GM10266 (cell line): ENCODE measurements at regions not wholly inside any gene's neighbourhood (a gene's known extent, or its start where the extent isn't known, plus 50 kb on each side); places are given as distances from the start of the nearest gene placed in this dataset.

ENCODE experiments used
- DNase-seq: peaks from one replicate; pipeline ENCODE4 v3.0.0; 2012; ENCODE audit errors: extremely low spot score
- TF ChIP-seq, protein P1 (sequence below): IDR thresholded peaks from 2 replicates; pipeline ENCODE4 v1.5.1; 2012; ENCODE audit warnings: mild to moderate bottlenecking, low read depth; ENCODE audit not compliant: control insufficient read depth, insufficient read depth; ENCODE audit errors: missing control alignments

DNA sequence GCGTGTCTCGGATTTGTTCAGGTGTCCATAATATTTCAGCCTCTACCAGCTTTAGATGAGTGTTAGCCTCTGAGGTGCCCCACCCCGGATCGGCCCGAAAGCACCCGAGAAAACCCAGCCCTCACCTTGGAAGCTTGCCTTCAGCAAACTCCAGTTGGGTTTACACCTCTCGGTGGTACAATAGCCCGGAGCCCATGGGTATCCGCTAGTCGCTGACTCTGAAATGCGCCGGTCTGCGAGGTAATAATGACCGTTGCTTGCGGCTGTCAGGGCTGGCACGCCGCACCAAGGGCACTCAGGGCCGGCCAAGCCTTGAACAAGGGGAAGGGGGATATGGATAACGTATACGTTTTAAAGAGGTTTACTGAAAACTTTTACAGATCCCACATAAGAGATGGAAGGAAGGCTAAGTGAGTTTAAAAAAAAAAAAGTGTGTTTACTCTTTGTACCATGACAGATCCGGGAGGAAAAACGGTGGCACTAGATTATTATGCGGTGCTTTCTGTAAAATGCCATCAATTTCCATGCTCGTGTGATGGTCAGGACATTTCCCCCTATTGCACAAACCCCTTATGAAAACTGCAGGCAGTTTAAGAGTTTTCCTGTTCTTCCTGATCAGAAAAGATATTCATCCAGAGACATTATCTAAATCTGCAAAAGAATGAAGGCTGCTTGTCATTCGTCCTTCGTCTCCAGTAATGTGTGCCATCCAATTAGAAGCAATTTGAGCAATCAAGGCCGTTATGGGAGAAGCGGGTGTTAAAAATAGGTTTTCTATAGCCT, 124.2 kb downstream of the TMEM161B start:
- no peak for DNase-seq
- TF ChIP-seq, protein P1, sequence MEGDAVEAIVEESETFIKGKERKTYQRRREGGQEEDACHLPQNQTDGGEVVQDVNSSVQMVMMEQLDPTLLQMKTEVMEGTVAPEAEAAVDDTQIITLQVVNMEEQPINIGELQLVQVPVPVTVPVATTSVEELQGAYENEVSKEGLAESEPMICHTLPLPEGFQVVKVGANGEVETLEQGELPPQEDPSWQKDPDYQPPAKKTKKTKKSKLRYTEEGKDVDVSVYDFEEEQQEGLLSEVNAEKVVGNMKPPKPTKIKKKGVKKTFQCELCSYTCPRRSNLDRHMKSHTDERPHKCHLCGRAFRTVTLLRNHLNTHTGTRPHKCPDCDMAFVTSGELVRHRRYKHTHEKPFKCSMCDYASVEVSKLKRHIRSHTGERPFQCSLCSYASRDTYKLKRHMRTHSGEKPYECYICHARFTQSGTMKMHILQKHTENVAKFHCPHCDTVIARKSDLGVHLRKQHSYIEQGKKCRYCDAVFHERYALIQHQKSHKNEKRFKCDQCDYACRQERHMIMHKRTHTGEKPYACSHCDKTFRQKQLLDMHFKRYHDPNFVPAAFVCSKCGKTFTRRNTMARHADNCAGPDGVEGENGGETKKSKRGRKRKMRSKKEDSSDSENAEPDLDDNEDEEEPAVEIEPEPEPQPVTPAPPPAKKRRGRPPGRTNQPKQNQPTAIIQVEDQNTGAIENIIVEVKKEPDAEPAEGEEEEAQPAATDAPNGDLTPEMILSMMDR, result no peak

GRCh38 chr5:88143693-88144218, 124.9 kb downstream of the TMEM161B start:
- TF ChIP-seq, protein P1, result no peak
- DNase-seq, result no peak

GRCh38 chr5:88142886-88143692, 125.6 kb downstream of the TMEM161B start:
- no peak for DNase-seq

GRCh38 chr5:88142636-88142885, 126.1 kb downstream of the TMEM161B start:
- TF ChIP-seq, protein P1, result no peak
- DNase-seq, result no peak

More at GRCh38 chr5:88142886-88143692, 125.6 kb downstream of the TMEM161B start:
- TF ChIP-seq, protein P1, result no peak

- TF ChIP-seq, protein P1, result peak; percentile 66
- peak; percentile 66 for DNase-seq
Observed at GRCh38 chr5:88140856-88141752, 127.5 kb downstream of the TMEM161B start.

DNA sequence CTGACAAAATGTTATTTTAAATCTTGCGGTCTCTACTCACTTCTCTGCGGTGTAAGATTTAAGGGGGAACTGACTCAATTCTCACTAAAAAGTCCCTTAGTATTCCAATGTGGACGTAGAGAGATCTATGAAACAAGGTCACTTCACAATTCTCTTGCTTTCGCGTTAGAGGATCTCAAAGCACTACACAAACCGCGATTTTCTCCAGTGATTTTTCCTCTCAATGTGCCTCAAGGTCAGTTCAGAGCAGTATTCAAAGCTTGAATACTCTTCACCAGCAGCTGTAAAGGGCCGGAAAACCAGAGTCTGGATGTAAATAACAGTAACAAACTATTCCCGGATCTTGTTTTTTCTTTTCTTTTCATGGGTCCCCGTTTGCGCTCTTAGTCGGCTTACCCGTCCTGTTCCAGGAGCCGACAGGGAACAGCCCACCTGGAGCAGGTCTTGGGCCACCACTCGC, 128.2 kb downstream of the TMEM161B start:
- no peak for DNase-seq
- TF ChIP-seq, protein P1, result no peak
